H1 (cell line): ENCODE measurements at regions not wholly inside any gene's neighbourhood (a gene's known extent, or its start where the extent isn't known, plus 50 kb on each side); places are given as distances from the start of the nearest gene placed in this dataset.

Experiments
- EZH2 ChIP-seq: fragments of 200-600 bp; sonication (generic); IDR thresholded peaks from 2 replicates; pipeline ENCODE4 v1.7.1; 2012; ENCODE audit warnings: low read depth, mild to moderate bottlenecking, moderate library complexity, low read length, inconsistent platforms; ENCODE audit not compliant: severe bottlenecking
- FOSL1 ChIP-seq: IDR thresholded peaks from 2 replicates; pipeline ENCODE4 v1.6.1; 2011; ENCODE audit warnings: mild to moderate bottlenecking, low read depth, low read length, moderate library complexity; ENCODE audit not compliant: insufficient read depth
- SAP30 ChIP-seq: fragments of 300-600 bp; sonication (generic); IDR thresholded peaks from 2 replicates; pipeline ENCODE4 v1.7.1; 2012; ENCODE audit warnings: low read length, moderate library complexity, mild to moderate bottlenecking, inconsistent platforms; ENCODE audit not compliant: insufficient read depth, insufficient replicate concordance

DNA sequence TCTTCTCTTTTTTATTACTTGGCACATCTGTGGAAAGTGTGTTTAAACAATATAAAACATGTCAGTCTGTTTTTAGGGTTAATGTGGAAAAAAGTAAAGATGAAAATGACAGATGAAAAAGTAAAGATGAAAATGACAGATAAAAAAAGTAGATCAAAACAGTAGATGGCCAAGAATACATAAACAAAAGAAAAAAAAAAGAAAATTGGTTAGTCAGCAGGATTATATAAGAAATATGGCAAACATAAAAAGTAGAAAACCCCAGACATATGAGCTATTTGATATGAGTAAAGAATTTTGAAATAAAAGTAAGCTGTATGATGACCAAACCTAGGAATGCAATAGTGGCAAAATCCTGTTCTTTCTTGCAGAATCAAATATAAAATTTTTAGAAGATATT is 365.7 kb upstream of the AKR1E2 start:
- no peak for TF ChIP-seq SAP30
- no peak for TF ChIP-seq EZH2
- no peak for TF ChIP-seq FOSL1
